ENCODE measurements at regions not wholly inside any gene's neighbourhood (a gene's known extent, or its start where the extent isn't known, plus 50 kb on each side); places are given as distances from the start of the nearest gene placed in this dataset.

DNA sequence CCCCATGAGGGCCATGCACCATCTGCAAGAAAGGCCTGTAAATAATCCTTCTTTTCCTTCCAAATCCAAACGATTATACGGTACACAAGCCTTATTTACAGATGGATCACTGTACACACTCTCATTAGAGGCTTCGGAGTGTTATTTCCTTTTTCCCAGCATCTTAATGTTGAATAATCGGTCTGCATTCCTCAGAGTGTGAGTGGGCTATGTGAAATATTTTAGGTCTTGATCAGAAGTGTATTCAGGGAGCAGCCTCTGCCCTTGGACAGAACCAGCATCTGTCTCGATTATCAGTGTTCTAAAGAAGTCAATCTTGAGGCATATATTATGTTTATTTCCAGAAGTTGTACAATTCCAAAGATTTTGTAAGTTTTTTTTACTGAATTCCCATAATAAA, 340.6 kb downstream of the SEC23A start:
- DNase-seq = no peak

DNA sequence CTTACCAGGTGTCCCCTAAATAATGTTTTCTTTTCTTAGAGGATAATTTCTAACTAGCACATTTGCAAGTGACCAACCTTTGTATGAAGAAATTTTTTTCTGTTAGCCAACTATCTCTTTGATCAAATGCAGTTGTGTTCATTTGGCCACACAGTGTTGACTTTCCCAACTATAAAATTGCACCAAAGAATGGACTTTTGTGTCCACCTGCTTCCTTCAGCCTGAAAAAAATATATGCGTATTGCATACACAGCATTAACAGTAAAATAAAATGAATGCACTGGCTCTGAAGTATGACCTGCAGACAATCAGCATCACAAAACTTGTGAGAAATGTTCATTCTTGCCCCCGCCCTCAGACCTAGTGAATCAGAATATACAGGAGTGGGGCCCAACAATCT, 342.0 kb downstream of the SEC23A start:
- no peak for DNase-seq

DNA sequence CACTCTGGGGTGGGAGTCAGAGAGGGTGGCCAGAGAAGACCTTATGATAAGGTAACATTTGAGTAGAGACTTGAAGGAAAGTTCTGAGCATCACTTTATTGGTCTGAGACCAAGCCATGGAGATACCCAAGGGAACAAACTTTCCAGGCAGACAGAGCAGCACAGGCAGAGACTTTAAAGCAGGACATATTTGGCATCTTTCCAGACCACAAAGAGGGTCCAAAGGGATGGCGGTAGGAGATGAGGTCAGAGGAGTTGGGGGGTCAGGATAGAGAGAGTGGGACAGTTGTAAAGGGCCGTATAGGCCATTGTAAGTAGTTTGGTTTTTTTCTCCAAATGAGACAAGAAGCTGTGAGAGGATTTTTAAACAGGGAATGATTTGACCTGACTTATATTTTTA, 344.4 kb downstream of the SEC23A start:
- no peak for DNase-seq

DNA sequence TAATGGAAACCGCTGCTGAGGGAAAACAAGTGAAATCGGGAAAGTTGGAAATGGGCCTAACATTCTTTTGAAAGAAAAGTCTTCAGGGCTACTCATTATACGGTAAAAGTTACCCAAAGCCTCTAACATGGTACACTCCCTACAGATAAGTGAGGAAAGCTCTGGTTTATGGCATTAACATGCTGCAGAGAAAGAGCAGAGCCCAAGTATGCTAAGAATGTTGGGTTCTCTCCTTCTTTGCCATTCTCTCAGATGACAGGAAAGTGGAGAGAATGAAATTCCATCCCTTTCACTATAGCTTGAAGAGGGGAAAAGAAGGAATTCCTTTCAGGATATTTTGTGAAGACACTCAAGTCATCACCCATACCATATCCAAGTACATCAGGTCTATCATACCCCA, 348.0 kb downstream of the SEC23A start:
- DNase-seq = no peak

DNA sequence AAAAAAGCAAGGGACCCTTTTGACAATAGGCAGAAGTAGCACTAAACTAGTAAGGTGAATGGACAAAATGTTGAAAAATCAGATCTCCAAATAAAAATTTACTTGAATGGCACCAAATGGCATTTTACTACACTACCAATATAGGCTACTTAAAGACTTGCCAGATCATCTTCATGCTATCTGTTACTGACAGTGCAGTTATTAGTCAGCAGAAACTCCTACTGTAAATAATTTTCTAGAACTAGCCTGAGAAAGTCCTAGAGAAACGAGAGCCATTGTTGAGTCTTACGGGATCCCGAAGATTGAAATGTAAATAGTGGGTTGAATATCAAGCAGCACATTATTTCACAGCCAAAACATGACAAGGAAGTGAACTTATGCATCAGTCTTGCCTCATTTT, 350.3 kb downstream of the SEC23A start:
- no peak for DNase-seq

DNA sequence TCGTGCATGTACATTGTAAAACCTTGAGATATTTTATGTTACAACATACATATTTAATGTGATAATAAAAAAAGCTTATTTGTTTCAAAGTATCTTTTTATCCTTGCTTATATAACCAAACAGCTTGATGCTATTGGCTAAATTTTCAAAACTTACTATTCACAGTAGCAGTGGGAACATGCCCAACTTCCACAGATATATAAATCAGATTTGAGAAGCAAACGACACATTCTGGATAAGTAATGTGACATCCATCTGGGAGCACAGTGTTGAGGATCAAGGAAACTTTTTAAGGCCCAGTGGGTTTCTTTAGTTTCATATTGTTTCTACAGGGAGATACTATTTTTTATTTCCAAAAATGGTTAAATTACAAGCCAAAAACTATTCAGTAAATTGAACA, 350.7 kb downstream of the SEC23A start:
- no peak for DNase-seq

DNA sequence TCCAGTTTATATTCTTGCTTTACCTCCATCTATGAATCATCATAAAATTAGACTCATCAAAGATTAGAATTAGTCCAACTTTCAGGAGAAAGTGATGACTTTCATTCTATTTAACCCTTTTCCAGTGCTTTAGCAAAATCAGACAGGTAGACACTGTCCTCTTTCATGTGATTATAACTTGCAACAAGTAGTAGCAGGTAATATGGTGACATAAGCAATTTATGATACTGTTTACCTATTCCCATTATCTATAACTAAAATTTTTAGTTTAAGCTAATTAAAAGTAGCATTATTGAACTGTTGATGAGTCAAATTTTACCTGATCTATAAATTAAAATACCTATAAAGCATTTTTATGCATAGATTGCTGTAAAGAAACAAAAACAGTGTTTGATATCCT, 351.6 kb downstream of the SEC23A start:
- no peak for DNase-seq

DNA sequence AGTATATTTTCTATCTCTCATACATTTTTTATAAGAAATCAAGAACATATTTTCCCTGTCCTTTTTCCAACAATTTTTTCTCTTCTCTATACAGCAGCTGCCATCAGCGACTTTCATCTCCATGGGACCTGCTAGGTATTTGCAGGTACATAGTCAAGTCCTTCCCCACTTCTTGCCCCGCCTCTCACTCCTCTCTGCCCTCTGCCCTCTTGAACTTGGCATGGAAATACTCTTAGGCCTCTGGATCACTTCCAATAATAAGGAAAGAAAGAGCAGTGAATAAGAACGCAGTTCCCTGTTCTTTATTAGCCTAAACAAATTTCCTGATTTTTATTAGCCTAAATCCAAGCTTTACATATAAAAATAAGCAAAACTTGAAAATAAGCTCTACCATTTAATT, 353.1 kb downstream of the SEC23A start:
- DNase-seq = no peak

DNA sequence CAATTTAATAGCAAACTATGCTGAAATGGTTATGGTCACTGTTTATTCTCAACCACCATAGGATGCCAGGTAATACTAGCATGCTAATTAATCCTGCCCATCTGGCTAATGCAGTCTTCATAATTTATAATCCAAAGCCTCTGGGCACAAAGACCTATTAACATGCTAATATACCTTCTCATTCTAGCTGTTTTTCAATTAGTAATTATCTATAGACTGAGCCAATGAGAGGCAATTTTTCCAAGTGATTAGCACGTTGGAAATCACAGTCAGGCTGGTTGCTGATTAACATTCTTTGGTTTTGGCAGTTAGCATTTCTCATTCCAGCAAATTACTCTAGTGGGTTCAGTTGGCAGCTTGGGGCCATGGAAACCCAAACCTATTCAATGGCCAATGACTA, 357.2 kb downstream of the SEC23A start:
- no peak for DNase-seq

DNA sequence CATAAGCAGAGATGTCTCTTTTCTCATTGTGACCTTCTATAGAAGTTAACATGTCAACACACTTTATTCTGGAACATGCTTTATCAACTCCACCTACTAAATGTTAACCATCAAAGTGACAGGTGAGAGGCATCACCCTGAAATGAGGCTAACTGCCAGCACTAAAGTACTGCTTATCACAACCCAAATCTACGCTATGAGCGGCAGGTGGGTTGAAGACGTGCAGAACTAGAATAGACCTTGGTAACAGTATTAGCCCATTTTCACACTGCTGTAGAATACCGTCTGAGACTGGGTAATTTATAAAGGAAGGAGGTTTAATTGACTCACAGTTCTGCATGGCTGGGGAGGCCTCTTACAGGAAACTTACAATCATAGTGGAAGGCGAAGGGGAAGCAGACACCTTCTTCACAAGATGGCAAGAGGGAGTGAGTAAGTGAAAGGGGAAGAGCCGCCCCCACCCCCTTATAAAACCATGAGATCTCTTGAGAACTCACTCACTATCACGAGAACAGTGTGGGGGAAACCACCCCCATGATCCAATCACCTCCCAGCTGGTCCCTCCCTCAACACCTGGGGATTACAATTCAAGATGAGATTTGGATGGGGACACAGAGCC, 359.0 kb downstream of the SEC23A start:
- no peak for DNase-seq

DNA sequence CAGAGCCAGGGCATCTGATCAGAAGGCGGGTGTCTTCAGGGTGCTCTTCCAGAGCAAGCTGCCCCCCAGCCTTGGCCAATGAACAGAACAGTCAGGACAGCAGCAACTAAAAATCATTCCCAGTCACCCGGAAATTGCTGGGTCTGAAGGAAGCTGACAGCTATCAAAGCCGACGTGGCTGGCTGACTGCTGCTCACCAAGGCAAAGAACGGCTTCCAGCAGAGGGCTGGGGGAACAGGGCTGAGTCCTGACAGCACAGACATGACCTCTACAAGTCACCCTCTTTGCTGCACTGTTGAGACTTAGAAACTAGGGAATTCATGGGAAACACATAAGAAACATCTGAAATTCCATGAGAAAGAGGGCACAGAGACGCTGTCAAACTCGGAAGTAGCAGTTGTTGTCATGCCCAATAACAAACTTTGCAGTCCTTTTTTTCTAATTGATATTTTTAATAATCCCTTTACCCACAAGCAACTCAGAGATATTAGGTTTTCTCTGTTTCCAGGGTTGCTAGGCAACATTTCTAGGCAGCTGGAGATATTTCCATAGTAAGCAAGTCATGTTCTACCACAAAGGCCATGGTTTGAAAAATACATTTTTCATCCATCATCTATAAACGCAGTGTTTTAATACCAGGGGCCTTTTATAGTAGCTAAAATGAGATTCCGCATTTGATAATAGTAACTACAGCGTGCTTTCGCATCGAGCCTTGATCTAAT, 365.2 kb downstream of the SEC23A start:
- no peak for DNase-seq

DNA sequence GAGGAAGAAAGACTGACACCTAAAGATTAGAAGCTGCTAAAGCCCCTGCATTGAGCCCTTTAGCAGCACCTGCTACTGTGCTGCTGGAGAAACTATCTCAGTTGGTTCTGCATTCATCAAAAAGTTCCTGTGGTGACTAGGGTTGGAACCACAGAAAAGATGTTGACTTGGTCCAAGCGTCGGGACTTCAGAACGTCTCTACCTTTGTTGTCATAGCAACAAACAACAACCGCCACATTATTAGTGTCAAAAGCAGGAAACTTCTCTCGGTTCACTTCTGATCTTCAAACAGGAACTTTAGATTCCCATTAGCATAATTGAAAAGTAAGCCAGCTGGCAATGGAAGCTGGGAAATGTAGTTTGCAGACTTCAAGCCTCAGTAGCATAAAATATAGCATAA, 368.0 kb downstream of the SEC23A start:
- no peak for DNase-seq

DNA sequence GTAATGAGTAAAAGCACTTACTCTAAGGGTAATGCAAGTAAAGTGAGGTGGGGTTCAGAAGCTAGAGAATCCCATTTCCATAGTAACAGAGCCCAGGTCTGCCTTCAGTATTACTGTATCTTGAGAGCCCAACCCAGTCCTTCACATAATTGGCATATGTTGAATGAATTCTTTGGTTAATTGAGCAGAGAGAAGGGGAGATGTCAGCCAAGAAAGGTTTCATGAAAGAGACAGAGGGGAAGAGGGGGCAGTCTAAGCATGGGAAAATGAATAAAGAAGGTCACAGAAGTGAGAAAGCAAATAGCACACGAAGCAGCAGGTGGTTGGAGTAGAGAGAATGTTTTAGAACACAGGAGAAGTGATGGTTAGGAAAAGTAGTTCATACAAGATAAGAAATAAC, 371.1 kb downstream of the SEC23A start:
- DNase-seq = peak; percentile 53

DNA sequence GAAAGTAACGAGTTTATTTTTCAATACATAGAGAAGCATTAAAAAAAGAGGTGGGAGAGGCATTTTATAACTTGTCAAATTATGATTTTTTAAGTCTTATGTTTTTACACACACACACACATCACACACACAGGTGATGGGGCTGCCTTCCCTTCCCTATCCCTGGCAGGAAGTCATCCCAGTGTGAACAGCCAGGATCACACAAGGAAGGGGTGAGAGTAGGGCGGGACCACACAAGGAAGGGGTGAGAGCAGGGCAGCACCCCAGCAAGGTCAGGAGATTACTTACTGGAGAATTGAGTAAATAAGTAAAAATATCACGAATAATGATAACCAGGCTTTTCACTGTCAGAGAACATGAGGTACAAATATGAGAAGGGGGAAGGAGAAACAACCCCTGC, 372.6 kb downstream of the SEC23A start:
- DNase-seq = no peak

DNA sequence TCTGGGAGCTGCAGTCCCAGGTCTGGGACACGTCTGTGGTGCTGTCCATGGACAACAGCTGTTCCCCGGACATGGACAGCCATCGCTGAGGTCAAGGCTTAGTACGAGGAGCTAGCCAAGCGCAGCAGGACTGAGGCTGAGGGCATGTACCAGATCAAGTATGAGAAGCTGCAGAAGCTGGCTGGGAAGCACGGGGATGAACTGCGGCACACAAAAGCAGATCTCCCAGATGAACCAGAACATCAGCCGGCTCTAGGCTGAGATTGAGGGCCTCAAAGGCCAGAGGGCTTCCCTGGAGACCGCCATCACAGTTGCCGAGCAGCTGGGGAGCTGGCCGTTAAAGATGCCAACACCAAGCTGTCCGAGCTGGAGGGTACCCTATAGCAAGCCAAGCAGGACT, 375.3 kb downstream of the SEC23A start:
- no peak for DNase-seq

DNA sequence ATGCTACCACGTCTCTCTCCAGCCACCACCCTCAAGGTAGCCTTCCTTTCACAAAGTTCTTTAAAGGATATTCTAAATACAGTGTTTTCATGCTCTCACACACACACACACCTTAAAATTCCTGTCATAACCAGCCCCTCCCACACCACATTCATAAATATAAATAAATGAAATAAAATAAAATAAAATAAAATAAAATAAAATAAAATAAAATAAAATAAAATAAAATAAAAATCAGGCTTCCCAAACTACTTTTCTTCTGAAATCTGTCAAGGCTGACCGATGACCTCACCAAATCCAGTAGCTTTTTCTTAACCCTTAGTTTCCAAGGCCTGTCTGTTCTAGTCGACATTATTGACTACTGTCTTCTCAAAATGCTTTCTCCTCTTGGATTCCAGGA, 378.4 kb downstream of the SEC23A start:
- DNase-seq = no peak

DNA sequence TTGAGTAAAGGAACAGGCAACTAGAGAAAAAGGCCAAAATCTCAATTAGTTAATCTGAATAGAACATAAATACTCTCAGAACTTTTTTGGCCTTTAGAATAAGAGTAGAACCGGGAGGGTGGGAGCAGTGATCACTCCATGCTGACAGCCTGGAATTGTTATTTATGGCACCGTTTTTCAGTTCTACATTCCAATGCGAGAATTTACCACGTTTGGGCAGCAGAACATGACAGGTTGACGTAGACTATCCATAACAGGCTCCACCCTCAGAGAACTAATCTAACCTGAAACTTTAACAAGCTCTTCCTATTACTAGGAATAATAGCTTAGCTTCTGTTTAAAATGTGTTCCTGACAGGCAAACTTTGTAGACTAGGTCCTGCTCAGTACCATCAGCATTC, 379.1 kb downstream of the SEC23A start:
- DNase-seq = no peak

DNA sequence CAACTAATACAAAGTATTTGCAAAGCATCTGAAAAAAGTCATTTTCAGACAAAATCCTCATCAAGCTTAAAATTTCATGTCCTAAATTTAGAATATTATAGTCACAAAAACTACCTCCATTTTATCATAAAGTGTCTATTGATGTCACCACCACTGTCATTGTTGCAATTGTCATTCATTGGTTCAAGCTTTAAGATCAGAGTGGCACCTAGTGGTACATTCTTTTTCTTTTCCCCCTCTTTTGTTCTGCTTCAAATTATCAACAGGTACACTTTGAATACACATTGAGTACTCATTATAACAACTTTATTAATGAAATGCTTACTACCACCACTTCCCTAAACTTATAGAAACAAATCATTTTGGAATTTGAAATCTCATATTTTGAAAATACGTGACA, 379.8 kb downstream of the SEC23A start:
- DNase-seq = no peak

DNA sequence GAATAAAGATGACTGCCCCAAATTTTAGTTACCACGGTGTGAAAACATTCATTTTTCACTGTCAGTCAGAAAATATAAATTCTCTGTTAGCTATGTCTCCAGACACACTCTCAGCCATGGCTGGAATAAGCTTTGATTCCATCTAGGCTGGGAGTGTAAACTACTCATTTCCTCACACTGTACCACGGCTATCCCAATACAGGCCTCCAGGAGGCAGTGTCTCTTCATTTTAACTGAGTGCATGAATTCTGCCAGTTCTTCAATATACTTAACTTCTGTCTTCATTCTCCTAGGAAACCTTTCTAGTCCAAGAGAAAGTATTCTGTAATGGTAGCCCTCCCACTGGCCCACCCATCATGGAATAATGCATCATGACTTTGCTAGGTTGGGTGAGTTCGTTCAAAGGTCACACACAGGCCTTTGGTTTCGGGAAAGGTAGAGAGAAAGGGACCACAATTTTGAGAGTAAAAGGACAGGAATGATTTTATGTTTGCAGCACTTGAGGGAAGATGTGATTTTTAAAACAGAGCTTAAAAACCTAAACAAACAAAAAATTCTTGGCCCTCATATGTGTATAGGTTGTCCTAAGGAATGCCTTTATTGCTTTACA, 381.1 kb downstream of the SEC23A start:
- no peak for DNase-seq

DNA sequence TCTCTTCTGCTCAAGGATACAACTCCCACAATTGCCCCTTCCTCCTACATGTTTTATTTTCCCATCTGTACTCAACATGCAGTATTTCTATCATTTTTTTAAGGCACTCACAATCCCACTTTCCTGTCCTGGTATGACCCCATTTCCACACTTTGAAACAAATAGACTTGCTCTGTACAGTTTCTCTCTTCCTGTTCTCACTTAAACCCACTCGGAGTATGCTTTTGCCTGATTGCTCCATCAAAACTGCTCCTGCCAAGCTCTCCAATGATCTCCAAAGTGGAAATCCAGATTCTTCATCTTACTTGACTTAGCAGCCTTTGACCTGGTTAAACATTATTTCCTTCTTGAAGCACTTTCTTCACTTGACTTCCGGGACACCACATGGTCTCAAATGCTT, 384.5 kb downstream of the SEC23A start:
- no peak for DNase-seq

DNA sequence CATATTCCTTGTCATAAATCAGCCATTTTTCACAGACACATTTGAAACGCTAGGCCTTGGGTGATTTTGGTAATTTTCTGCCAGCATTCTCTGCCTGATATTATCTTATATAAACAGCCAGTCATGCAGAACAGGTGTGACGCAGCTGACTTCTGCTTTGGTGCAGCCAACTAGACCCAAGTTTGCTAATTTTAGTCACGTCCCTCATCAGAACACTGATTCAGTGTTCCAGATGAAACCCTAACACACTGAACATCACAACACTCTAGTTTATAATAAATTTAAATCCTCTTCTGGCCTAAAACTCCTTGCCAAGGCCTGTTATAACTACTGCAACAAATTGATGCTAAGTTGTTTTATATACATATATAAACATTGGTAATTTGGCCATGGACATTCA, 386.1 kb downstream of the SEC23A start:
- DNase-seq = no peak

DNA sequence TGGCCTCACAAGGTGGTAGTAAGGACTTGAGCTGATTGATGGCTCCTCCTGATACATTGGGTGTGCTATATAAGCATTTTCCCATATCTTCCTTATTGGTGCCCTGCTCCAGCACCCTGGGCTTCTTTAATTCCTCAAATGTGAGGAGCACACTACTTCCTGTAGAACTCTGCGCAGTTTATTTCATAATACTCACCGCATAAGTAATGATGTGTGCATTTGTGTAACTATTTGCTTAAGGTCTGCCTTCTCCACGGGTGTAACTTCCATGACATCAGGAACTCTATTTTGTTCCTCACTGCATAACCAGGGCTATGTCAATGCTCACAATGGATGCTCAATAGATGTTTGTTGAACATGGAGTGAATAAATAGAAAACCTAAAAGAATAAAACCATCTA, 392.2 kb downstream of the SEC23A start:
- no peak for DNase-seq

DNA sequence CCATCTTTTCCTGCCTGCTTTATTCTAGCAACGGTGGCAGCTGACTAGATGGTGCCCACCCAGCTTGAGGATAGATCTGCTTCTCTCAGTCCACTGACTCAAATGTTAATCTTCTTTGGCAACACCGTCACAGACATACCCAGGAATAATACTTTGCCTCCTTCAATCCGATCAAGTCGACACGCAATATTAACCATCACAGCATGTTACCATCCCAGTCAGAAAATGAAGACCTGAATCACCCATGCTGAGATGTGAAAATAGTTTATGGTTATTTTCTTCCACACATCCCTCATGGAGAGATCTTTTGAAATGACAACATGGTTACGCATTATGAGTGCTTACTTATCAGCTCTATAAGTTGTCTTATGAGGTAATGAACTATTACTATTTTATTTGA, 392.8 kb downstream of the SEC23A start:
- no peak for DNase-seq

DNA sequence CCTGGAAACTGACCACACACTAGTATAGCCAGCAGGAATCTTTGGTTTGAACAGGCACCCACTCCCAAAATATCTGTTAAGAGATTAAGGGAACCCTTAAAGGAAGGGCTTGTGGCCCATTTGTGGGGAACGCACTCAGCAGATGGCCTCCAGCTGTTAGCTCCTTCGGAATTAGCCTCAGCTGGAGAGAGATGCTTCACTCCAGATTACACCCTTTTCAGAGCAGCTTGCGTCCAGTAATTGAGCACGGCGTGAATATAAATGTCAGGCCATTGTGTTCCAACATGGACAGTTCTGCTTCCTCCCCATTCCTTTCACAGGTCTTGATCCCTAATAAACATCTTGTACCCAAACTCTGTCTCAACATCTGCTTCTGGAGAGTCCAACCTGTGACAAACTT, 397.8 kb downstream of the SEC23A start:
- no peak for DNase-seq

DNA sequence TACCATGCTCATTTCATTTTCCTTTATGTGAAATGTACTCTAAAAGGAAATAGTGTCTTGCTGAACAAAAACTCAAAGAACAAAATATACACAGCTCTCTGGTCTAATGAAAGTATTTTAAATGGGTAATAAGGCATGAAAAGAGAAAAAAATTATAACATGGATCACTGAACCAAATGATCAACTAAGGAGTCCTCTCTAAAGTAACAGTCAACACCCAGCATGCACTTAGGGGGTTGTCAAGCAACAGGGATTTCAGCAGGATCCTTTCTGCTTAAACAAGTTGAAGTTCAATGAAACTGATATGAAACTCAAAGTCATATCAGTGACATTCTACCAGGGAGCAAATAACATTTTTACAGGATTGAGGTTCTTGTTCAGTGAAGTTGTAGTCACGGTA, 398.8 kb downstream of the SEC23A start:
- no peak for DNase-seq
